Esophagus squamous epithelium (tissue), 5 donors: ENCODE measurements at regions not wholly inside any gene's neighbourhood (a gene's known extent, or its start where the extent isn't known, plus 50 kb on each side); places are given as distances from the start of the nearest gene placed in this dataset.

Experiments used
- DNase-seq: peaks from one replicate; lab custom pipeline; 2025; lab: John Stamatoyannopoulos, UW
- H3K27ac ChIP-seq, 4 donors: fragments of 200-600 bp; sonication (generic); one replicate each; pipeline ENCODE4 v1.5.1; 2016 to 2019; ENCODE audit warnings: mild to moderate bottlenecking in 1 of 4
- H3K27me3 ChIP-seq, 4 donors: fragments of 200-600 bp; sonication (generic); 1 replicate in 3 of 4; 2 replicates in 1 of 4; pipeline versions ENCODE4 v1.5.1 to v1.6.0; 2017 to 2021; ENCODE audit warnings: antibody characterized with exemption in 1 of 4
- H3K36me3 ChIP-seq, 3 donors: fragments of 200-600 bp; sonication (generic); one replicate each; pipeline ENCODE4 v1.5.1; 2016 to 2019
- H3K4me1 ChIP-seq, 3 donors: fragments of 200-600 bp; sonication (generic); one replicate each; pipeline ENCODE4 v1.5.1; 2017 to 2019
- H3K4me3 ChIP-seq, 4 donors: fragments of 200-600 bp; sonication (generic); 1 replicate in 3 of 4; 2 replicates in 1 of 4; pipeline ENCODE4 v1.5.1; 2016 to 2019; ENCODE audit warnings: mild to moderate bottlenecking in 2 of 4, moderate library complexity in 1 of 4
- H3K9me3 ChIP-seq, 3 donors: fragments of 200-600 bp; sonication (generic); one replicate each; pipeline ENCODE4 v1.5.1; 2016 to 2019
- POLR2A ChIP-seq, 4 donors: fragments of 450-650 bp; IDR thresholded peaks; one replicate each; pipeline ENCODE4 v1.6.1; 2017; ENCODE audit warnings: antibody characterized with exemption in 4 of 4, mild to moderate bottlenecking in 4 of 4, moderate library complexity in 3 of 4
- WGBS, 2 donors: methylation state at CpG; one replicate each; pipeline ENCODE4 v1.1.5; 2018; 5-methylcytosine and 5-hydroxymethylcytosine counted together
- intact Hi-C: fragments of 100-400 bp; cut with DNase I; formaldehyde crosslinking; loops from one replicate; pipeline ENCODE4 v1.15.0; 2022
- TF ChIP-seq, protein P1 (sequence below), 6 experiments: fragments of 450-650 bp in 4 of 6; fragments of 200-600 bp in 2 of 6; sonication (generic) in 2 of 6; IDR thresholded peaks; one replicate each; pipeline ENCODE4 v1.5.1; 2016 to 2019; ENCODE audit warnings: antibody characterized with exemption in 6 of 6, mild to moderate bottlenecking in 4 of 6, moderate library complexity in 4 of 6
- donor health status: DM: yes; HTN: yes; CAD: no.

DNA sequence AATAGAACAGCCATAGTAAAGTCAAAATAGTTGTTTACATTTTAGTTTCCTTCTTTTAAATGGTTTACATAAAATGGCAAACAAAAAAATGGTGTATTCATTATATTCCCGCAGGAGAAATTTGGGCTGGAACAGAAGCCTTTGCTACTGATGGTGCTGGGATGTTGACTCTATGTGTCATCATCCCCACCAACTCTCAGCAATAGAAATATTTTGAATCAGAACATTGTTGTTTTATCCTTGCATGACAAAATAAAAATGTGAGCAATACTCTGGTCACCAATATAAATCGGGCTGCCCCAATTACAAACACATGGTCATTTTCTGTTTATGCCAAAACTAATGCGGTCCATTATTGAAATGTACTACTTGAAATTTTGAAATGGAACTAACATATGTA lies 1131.6 kb upstream of the PCDH7 start:
- WGBS, 2 donors = 49 to 59% methylated on average over 3 of the region's 3 CpGs
- no peak for TF ChIP-seq POLR2A (IDR thresholded peaks at IDR 0.05)
- TF ChIP-seq, protein P1, sequence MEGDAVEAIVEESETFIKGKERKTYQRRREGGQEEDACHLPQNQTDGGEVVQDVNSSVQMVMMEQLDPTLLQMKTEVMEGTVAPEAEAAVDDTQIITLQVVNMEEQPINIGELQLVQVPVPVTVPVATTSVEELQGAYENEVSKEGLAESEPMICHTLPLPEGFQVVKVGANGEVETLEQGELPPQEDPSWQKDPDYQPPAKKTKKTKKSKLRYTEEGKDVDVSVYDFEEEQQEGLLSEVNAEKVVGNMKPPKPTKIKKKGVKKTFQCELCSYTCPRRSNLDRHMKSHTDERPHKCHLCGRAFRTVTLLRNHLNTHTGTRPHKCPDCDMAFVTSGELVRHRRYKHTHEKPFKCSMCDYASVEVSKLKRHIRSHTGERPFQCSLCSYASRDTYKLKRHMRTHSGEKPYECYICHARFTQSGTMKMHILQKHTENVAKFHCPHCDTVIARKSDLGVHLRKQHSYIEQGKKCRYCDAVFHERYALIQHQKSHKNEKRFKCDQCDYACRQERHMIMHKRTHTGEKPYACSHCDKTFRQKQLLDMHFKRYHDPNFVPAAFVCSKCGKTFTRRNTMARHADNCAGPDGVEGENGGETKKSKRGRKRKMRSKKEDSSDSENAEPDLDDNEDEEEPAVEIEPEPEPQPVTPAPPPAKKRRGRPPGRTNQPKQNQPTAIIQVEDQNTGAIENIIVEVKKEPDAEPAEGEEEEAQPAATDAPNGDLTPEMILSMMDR (IDR thresholded peaks at IDR 0.05) = no peak
- Histone ChIP-seq H3K27me3 (no peaks in the 10 kb centered on the region), H3K27ac (no peak overlapping the region), H3K4me3 (no peak overlapping the region), H3K9me3 (no peaks in the 10 kb centered on the region), H3K4me1 (no peaks in the 10 kb centered on the region), H3K36me3 (no peaks in the 10 kb centered on the region)
- intact Hi-C loops = no loop called here
- DNase-seq = no peak

DNA sequence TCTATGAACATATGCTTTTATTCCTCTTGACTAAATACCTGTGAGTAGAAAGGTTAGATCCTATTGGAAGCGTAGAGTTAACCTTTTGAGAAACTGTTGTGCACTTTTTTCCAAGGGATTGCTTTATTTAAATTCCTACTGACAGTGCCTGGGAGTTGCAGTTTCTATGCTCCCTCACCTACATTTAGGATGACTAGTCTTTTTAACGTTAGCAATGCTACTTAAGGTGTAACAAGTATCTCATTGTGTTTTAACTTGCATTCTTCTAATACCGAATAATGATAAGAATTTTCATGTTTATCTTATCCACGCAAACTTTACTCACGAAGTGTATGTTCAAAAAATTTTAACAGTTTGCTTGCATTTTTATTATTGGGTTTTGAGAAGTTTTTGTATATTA lies 1123.9 kb upstream of the PCDH7 start:
- Histone ChIP-seq H3K27me3 (no peaks in the 10 kb centered on the region), H3K9me3 (no peaks in the 10 kb centered on the region), H3K4me1 (no peaks in the 10 kb centered on the region), H3K4me3 (no peak overlapping the region), H3K27ac (no peak overlapping the region), H3K36me3 (no peaks in the 10 kb centered on the region)
- TF ChIP-seq, protein P1 (IDR thresholded peaks at IDR 0.05) = no peak
- no peak for TF ChIP-seq POLR2A (IDR thresholded peaks at IDR 0.05)
- no peak for DNase-seq
- whole genome bisulfite sequencing, 2 donors = 70 to 72% methylated on average over 5 of the region's 5 CpGs
- intact Hi-C loops = no loop called here

DNA sequence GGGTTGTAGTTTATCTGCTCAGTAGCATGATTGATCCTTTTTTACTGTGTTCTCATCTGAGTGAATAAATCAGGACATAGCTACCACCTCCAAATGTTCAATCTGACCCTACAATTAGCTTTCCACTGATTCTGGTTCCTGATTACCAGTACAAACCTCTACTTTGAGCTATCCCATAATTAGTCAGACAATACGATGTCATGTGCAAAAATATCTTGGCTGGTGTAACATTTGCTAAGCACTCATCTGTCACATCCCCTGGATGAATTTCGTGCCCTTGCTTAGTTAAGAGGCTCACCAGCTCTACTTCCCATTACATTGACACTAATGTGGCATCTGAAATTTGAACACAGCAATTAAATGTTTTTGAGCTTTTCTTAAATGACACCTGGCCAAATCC lies 1101.0 kb upstream of the PCDH7 start:
- TF ChIP-seq, protein P1 (IDR thresholded peaks at IDR 0.05) = no peak
- TF ChIP-seq POLR2A (IDR thresholded peaks at IDR 0.05) = no peak
- H3K9me3 ChIP-seq = no peaks in the 10 kb centered on the region
- 52 to 65% methylated on average over 2 of the region's 2 CpGs for WGBS, 2 donors
- no peaks in the 10 kb centered on the region for H3K4me1 ChIP-seq
- DNase-seq = no peak
- no peaks in the 10 kb centered on the region for H3K36me3 ChIP-seq
- H3K27me3 ChIP-seq = no peaks in the 10 kb centered on the region
- no peak overlapping the region for H3K27ac ChIP-seq
- no peak overlapping the region for H3K4me3 ChIP-seq
- intact Hi-C loops = no loop called here

DNA sequence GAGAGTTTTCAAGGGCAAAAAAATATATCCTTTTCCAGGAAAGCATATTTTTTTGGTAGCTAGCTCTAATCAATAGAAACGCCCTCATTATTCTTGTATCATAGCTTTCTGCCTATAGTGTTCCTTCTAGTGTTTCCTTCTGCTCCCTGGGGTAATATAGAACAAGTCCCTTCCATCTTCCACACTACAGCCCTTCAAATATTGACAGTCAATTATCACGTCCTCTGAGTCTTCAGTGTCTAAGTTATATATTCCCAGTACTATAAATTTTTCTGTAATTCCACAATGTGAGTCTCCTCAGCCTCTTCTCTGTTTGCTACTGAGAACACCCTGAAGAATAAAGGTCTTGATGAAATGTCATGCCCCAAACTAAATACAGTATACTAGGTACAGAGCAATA lies 1088.0 kb upstream of the PCDH7 start:
- no peak for TF ChIP-seq POLR2A (IDR thresholded peaks at IDR 0.05)
- TF ChIP-seq, protein P1 (IDR thresholded peaks at IDR 0.05) = no peak
- H3K9me3 ChIP-seq = no peaks in the 10 kb centered on the region

DNA sequence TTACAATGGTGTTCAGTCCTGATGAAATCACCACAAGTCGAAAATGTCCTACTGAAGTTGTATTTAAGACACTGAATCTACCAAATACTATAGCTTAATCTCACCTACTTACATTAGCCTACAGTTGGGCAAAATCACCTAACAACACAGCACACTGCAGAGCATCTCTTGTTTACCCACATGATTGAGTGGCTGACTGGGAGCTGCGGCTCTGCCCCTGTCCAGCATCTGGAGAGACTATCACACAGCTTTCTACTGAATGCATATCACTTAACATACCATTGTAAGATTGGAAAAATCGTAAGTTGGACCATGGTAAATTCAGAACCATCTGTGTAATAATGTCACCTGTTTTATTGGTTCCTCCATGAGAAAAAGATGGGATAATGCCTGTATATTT lies 1083.2 kb upstream of the PCDH7 start:
- DNase-seq = no peak
- WGBS, 2 donors = 32 to 44% methylated on average over 3 of the region's 3 CpGs
- Histone ChIP-seq H3K4me1 (no peaks in the 10 kb centered on the region), H3K4me3 (no peak overlapping the region), H3K27ac (no peak overlapping the region), H3K27me3 (no peaks in the 10 kb centered on the region), H3K9me3 (no peaks in the 10 kb centered on the region), H3K36me3 (no peaks in the 10 kb centered on the region)
- intact Hi-C loops = no loop called here
- TF ChIP-seq, protein P1 (IDR thresholded peaks at IDR 0.05) = no peak
- TF ChIP-seq POLR2A (IDR thresholded peaks at IDR 0.05) = no peak

More for the DNA sequence above, 1088.0 kb upstream of the PCDH7 start:
- DNase-seq = no peak
- intact Hi-C loops = no loop called here
- no peaks in the 10 kb centered on the region for H3K36me3 ChIP-seq
- H3K27ac ChIP-seq = no peak overlapping the region
- WGBS, 2 donors = 28 to 39% methylated on average over 2 of the region's 2 CpGs
- H3K4me1 ChIP-seq = no peaks in the 10 kb centered on the region
- H3K27me3 ChIP-seq = no peaks in the 10 kb centered on the region
- no peak overlapping the region for H3K4me3 ChIP-seq
